ENCODE measurements at regions not wholly inside any gene's neighbourhood (a gene's known extent, or its start where the extent isn't known, plus 50 kb on each side); places are given as distances from the start of the nearest gene placed in this dataset.
"Not testable (repeated sequence)": the region's sequence is repeated elsewhere in the genome, so short reads cannot be mapped to it uniquely, and the experiment has no call there.

DNA sequence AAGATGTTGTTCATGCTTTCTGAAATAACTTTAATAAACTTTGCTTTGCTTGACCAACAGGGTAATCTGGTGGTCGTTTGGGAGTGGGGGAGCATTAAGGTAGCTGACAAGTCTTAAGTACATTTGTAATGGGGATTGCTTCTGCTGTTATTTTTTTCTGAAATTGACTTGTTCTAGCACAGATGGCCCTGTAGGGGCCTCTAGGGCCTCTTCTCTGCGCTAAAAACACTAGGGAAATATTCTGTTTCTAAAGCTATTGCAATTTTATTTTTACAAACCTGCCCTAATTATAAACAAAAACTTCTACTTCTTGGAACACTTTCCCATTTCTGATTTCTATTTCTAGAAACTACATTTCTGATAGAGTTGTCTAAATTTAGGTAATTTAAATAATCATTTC is 191.3 kb upstream of the KCNJ3 start:
- no peak for ATAC-seq
- TF ChIP-seq, protein P1, sequence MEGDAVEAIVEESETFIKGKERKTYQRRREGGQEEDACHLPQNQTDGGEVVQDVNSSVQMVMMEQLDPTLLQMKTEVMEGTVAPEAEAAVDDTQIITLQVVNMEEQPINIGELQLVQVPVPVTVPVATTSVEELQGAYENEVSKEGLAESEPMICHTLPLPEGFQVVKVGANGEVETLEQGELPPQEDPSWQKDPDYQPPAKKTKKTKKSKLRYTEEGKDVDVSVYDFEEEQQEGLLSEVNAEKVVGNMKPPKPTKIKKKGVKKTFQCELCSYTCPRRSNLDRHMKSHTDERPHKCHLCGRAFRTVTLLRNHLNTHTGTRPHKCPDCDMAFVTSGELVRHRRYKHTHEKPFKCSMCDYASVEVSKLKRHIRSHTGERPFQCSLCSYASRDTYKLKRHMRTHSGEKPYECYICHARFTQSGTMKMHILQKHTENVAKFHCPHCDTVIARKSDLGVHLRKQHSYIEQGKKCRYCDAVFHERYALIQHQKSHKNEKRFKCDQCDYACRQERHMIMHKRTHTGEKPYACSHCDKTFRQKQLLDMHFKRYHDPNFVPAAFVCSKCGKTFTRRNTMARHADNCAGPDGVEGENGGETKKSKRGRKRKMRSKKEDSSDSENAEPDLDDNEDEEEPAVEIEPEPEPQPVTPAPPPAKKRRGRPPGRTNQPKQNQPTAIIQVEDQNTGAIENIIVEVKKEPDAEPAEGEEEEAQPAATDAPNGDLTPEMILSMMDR (IDR thresholded peaks at IDR 0.05), result no peak
- Histone ChIP-seq H3K4me3 (no peak overlapping the region), H3K9me3 (no peaks in the 10 kb centered on the region), H3K27ac (no peak overlapping the region), H3K4me1 (no peaks in the 10 kb centered on the region), H3K36me3 (no peaks in the 10 kb centered on the region), H3K27me3 (ENCODE audit: low read depth) (no peaks in the 10 kb centered on the region)
- DNase-seq, result no peak
- intact Hi-C loops (cut with DNase I), result no loop called here

DNA sequence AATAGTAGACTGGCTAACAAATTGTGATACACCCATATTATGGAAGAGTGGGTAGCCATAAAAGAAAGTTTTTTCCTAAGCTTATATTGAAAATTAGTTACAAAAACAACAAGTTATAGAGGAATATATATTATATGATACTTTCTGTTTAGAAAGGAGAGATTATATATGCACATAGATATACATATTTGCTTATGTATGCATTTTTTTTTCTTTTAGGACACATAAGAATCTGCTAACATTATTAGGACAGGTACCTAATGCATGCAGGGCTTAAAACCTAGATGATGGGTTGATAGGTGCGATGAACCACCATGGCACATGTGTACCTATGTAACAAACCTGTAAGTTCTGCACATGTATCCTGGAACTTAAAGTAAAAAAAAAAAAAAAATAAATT is 179.6 kb upstream of the KCNJ3 start:
- ATAC-seq (no peak), DNase-seq (no peak)
- H3K9me3 ChIP-seq, result no peaks in the 10 kb centered on the region
- intact Hi-C loops (cut with DNase I), result no loop called here
- H3K4me1 ChIP-seq, result no peaks in the 10 kb centered on the region
- H3K27me3 ChIP-seq (ENCODE audit: low read depth), result no peaks in the 10 kb centered on the region
- TF ChIP-seq, protein P1 (IDR thresholded peaks at IDR 0.05), result no peak
- H3K27ac ChIP-seq, result no peak overlapping the region
- no peaks in the 10 kb centered on the region for H3K36me3 ChIP-seq
- no peak overlapping the region for H3K4me3 ChIP-seq

DNA sequence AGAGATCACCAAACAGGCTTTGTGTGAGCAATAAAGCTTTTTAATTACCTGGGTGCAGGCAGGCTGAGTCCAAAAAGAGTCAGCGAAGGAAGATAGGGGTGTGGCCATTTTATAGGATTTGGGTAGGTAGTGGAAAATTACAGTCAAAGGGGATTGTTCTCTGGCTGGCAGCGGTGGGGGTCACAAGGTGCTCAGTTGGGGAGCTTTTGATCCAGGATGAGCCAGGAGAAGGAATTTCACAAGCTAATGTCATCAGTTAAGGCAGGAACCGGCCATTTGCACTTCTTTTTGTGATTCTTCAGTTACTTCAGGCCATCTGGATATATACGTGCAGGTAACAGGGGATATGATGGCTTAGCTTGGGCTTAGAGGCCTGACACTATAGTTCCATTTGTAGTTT is 177.5 kb upstream of the KCNJ3 start:
- H3K27me3 ChIP-seq (ENCODE audit: low read depth); H3K9me3 ChIP-seq; DNase-seq; H3K36me3 ChIP-seq; H3K4me3 ChIP-seq; intact Hi-C loops (cut with DNase I); H3K4me1 ChIP-seq; H3K27ac ChIP-seq; ATAC-seq: not testable (repeated sequence)

DNA sequence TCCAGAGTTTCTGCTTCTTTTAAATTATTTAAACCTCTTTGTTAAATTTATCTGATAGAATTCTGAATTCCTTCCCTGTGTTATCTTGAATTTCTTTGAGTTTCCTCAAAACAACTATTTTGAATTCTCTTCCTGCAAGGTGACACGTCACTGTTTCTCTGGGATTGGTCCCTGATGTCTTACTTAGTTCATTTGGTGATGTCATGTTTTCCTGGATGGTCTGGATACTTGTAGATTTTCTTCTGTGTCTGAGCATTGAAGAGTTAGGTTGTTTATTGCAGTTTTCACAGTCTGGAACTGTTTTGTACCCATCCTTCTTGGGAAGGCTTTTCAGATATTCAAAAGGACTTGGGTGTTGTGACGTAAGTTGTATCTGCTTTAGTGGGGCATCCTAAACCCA is 172.3 kb upstream of the KCNJ3 start:
- no peaks in the 10 kb centered on the region for H3K9me3 ChIP-seq
- no peaks in the 10 kb centered on the region for H3K27me3 ChIP-seq (ENCODE audit: low read depth)
- DNase-seq, result no peak
- ATAC-seq, result no peak
- intact Hi-C loops (cut with DNase I), result no loop called here
- TF ChIP-seq, protein P1 (IDR thresholded peaks at IDR 0.05), result no peak
- H3K4me1 ChIP-seq, result no peaks in the 10 kb centered on the region
- H3K4me3 ChIP-seq, result no peak overlapping the region
- no peak overlapping the region for H3K27ac ChIP-seq
- H3K36me3 ChIP-seq, result no peaks in the 10 kb centered on the region

DNA sequence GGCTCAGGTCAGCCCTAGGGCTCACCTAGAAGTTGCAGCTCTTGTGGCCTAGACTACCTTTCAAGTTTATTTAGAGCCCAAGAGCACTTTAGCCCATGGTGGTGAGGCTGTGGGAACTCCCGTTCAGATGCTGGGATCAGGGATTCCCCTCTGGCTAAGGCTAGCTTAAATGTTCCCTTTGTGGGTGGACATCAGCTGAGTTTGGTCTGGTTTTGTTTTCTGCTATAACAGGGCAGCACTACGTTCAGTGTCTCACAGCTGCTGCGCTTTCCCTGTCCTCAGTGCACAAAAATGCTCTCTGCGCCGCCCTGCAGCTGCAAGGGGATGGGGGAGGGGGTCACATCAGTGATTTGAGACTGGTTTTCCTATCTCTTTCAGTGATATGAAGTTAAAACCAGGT is 170.5 kb upstream of the KCNJ3 start:
- intact Hi-C loops (cut with DNase I), result no loop called here
- no peak for ATAC-seq

DNA sequence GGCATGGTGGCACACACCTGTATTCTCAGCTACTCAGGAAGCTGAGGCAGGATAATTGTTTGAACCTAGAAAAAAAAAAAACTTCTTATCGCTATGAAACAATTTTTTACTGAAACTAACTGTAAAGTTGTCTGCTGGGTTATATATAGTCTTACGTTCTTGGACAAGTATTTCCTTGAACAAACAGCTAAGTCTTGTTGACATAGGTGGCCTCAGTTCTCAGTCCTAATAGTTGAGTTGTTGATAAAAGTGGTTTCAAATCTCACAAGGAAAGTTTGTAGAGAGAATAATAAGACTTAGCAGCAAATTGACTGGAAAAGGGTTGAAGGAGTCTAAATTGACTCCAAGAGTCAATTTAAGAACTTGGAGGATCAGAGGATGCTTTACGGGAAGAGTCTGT is 166.5 kb upstream of the KCNJ3 start:
- DNase-seq, result no peak
- no peak overlapping the region for H3K4me3 ChIP-seq
- no peak for ATAC-seq
- TF ChIP-seq, protein P1 (IDR thresholded peaks at IDR 0.05), result no peak
- H3K27ac ChIP-seq, result no peak overlapping the region
- H3K9me3 ChIP-seq, result no peaks in the 10 kb centered on the region
- no peaks in the 10 kb centered on the region for H3K4me1 ChIP-seq
- no peaks in the 10 kb centered on the region for H3K27me3 ChIP-seq (ENCODE audit: low read depth)
- intact Hi-C loops (cut with DNase I), result no loop called here
- no peaks in the 10 kb centered on the region for H3K36me3 ChIP-seq

More for the DNA sequence above, 170.5 kb upstream of the KCNJ3 start:
- Histone ChIP-seq H3K4me1 (no peaks in the 10 kb centered on the region), H3K27ac (no peak overlapping the region), H3K9me3 (no peaks in the 10 kb centered on the region), H3K36me3 (no peaks in the 10 kb centered on the region), H3K27me3 (ENCODE audit: low read depth) (no peaks in the 10 kb centered on the region), H3K4me3 (no peak overlapping the region)
- DNase-seq, result no peak
- TF ChIP-seq, protein P1 (IDR thresholded peaks at IDR 0.05), result no peak
